ENCODE measurements at regions not wholly inside any gene's neighbourhood (a gene's known extent, or its start where the extent isn't known, plus 50 kb on each side); places are given as distances from the start of the nearest gene placed in this dataset.
"Not testable (repeated sequence)": the region's sequence is repeated elsewhere in the genome, so short reads cannot be mapped to it uniquely, and the experiment has no call there.

DNA sequence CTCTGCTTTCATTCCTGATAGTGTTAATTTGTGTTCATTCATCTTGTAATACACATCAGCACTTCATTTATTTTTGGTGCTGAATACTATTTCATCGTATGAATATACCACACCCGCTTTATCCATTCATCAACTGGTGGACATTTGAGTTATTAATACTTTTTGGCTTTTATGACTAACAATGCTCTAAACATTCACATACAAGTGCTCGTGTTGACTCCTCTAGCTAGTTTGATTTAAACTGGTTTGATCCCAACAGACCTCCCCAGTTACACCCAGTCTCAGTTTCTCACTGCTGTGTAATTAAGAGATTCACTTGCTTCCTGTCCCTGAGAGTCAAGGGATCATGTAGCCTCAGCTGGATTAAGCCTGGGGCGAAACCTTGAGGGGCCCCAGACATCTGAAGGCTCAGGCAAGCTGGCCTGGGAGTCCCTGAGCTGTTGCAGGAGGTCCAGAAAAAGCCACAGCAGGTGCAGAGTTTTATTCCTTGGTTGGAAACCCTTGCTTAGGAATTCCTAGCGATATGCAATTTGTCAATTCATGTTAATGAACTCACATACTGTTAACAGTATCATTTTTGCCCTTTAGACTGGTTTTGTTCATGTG, 52.8 kb upstream of the CLDN24 start:
- H3K4me1 Mint-ChIP-seq: no peaks in the 10 kb centered on the region
- ATAC-seq: no peak
- H3K27me3 Mint-ChIP-seq: peaks cover 9% of the 10 kb centered on the region
- no peak overlapping the region for H3K27ac Mint-ChIP-seq
- H3K4me3 Mint-ChIP-seq: no peak overlapping the region
- peaks cover 12% of the 10 kb centered on the region for H3K9me3 Mint-ChIP-seq
- no peaks in the 10 kb centered on the region for H3K36me3 Mint-ChIP-seq

DNA sequence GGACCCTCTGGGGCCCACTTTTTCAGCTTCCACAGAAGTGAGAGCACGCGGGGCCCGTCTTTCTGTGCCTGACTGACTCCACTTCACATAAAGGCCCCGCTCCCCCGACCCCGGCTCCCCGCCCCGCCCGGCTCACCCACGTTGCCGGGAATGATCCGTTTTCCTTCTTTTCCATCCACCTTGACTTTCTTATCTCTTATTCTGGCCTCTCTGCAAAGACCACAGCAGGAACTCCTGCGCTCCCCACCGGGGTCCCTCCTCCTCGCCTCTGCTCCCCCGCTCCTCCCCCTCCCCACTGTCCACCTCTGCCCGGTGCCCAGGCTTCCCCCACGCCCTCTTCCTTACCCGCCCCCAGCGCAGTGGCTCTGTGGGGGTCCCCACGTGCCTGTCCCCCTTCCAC, 54.2 kb upstream of the CLDN24 start:
- peaks cover 12% of the 10 kb centered on the region for H3K9me3 Mint-ChIP-seq
- peak; percentile 34 for ATAC-seq
- H3K4me3 Mint-ChIP-seq: no peak overlapping the region
- no peaks in the 10 kb centered on the region for H3K36me3 Mint-ChIP-seq
- no peak overlapping the region for H3K27ac Mint-ChIP-seq
- H3K27me3 Mint-ChIP-seq: peaks cover 9% of the 10 kb centered on the region
- H3K4me1 Mint-ChIP-seq: no peaks in the 10 kb centered on the region

GRCh38 chr4:183377491-183377890, 55.3 kb upstream of the CLDN24 start:
- no peaks in the 10 kb centered on the region for H3K36me3 Mint-ChIP-seq
- H3K9me3 Mint-ChIP-seq: peaks cover 12% of the 10 kb centered on the region
- peaks cover 9% of the 10 kb centered on the region for H3K27me3 Mint-ChIP-seq
- no peak overlapping the region for H3K27ac Mint-ChIP-seq
- no peak overlapping the region for H3K4me3 Mint-ChIP-seq
- ATAC-seq: no peak
- H3K4me1 Mint-ChIP-seq: no peaks in the 10 kb centered on the region

DNA sequence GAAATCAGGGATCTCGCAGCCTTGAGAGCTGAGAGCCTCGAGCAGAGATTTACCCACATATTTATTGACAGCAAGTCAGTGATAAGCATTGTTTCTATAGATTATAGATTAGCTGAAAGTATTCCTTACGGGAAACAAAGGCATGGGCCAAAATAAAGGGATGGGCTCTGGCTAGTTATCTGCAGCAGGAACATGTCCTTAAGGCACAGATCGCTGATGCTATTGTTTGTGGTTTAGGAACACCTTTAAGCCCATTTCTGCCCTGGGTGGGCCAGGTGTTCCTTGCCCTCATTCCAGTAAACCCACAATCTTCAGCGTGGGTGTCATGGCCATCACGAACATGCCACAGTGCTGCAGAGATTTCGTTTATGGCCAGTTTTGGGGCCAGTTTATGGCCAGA, 56.1 kb upstream of the CLDN24 start:
- not testable (repeated sequence) for H3K27ac Mint-ChIP-seq, H3K27me3 Mint-ChIP-seq, H3K36me3 Mint-ChIP-seq, H3K4me1 Mint-ChIP-seq, ATAC-seq, H3K4me3 Mint-ChIP-seq
- peaks cover 12% of the 10 kb centered on the region for H3K9me3 Mint-ChIP-seq

- Mint-ChIP-seq H3K27ac (no peak overlapping the region), H3K36me3 (no peaks in the 10 kb centered on the region)
- ATAC-seq: no peak
Observed at GRCh38 chr4:183380901-183381300, 58.7 kb upstream of the CLDN24 start.

GRCh38 chr4:183383606-183384005, 60.8 kb upstream of the CDKN2AIP start:
- Mint-ChIP-seq H3K4me1 (no peaks in the 10 kb centered on the region), H3K36me3 (no peaks in the 10 kb centered on the region), H3K27ac (no peak overlapping the region), H3K4me3 (no peak overlapping the region), H3K9me3 (peaks cover 7% of the 10 kb centered on the region), H3K27me3 (peaks cover 8% of the 10 kb centered on the region)
- no peak for ATAC-seq

More at GRCh38 chr4:183380901-183381300, 58.7 kb upstream of the CLDN24 start:
- Mint-ChIP-seq H3K4me1 (no peaks in the 10 kb centered on the region), H3K9me3 (peaks cover 12% of the 10 kb centered on the region), H3K4me3 (no peak overlapping the region), H3K27me3 (peaks cover 9% of the 10 kb centered on the region)

DNA sequence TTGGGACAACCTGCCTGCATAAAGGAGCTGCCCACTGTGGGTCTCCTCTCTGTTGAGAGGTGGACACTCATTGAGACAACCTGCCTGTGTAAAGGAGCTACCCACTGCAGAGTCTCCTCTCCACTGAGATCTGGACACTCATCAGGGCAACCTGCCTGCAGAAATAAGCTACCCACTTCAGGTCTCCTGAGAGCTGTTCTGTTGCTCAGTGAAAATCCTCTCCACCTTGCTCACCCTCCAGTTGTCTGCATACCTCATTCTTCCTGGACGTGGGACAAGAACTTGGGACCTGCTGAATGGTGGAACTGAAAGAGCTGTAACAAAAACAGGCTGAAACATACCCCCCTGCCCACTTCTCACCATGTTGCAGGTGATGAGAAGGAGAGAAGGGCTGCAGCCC, 59.9 kb upstream of the CDKN2AIP start:
- H3K9me3 Mint-ChIP-seq: peaks cover 2% of the 10 kb centered on the region
- ATAC-seq: no peak
- peaks cover 15% of the 10 kb centered on the region for H3K27me3 Mint-ChIP-seq
- no peak overlapping the region for H3K4me3 Mint-ChIP-seq
- H3K36me3 Mint-ChIP-seq: no peaks in the 10 kb centered on the region
- H3K27ac Mint-ChIP-seq: no peak overlapping the region
- H3K4me1 Mint-ChIP-seq: no peaks in the 10 kb centered on the region

DNA sequence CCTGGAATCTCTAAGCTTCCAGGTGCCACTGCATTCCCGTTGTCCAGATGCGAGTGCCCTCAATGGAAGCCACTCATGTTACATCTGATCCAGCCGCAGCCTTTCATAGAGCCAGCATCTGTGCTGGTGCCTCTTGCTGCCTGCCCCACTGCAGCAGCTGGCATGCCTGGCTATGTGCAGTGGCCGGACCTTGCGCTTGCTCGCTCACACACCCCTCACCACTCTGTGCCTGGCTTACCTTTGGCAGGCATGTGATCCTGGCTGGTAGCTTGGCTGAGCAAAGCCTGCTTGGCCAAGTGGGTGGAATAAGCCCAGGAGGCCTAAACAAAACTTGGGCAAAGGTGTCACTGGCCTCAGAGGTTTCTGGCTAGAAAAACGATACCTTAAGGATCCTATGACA, 59.5 kb upstream of the CDKN2AIP start:
- Mint-ChIP-seq H3K27ac (no peak overlapping the region), H3K4me3 (no peak overlapping the region), H3K9me3 (no peaks in the 10 kb centered on the region), H3K36me3 (no peaks in the 10 kb centered on the region), H3K27me3 (peaks cover 17% of the 10 kb centered on the region), H3K4me1 (no peaks in the 10 kb centered on the region)
- no peak for ATAC-seq

GRCh38 chr4:183388021-183388420, 56.4 kb upstream of the CDKN2AIP start:
- H3K27me3 Mint-ChIP-seq: peaks cover 34% of the 10 kb centered on the region
- no peak overlapping the region for H3K4me3 Mint-ChIP-seq
- ATAC-seq: no peak
- H3K36me3 Mint-ChIP-seq: no peaks in the 10 kb centered on the region
- H3K27ac Mint-ChIP-seq: no peak overlapping the region
- no peaks in the 10 kb centered on the region for H3K4me1 Mint-ChIP-seq
- no peaks in the 10 kb centered on the region for H3K9me3 Mint-ChIP-seq

- no peak overlapping the region for H3K4me3 Mint-ChIP-seq
- no peaks in the 10 kb centered on the region for H3K36me3 Mint-ChIP-seq
- no peak for ATAC-seq
- no peaks in the 10 kb centered on the region for H3K4me1 Mint-ChIP-seq
- no peaks in the 10 kb centered on the region for H3K9me3 Mint-ChIP-seq
- H3K27ac Mint-ChIP-seq: no peak overlapping the region
- peaks cover 34% of the 10 kb centered on the region for H3K27me3 Mint-ChIP-seq
Observed at GRCh38 chr4:183388777-183389176, 55.7 kb upstream of the CDKN2AIP start.

- peaks cover 34% of the 10 kb centered on the region for H3K27me3 Mint-ChIP-seq
- no peak overlapping the region for H3K27ac Mint-ChIP-seq
- no peaks in the 10 kb centered on the region for H3K4me1 Mint-ChIP-seq
- ATAC-seq: no peak
- H3K4me3 Mint-ChIP-seq: no peak overlapping the region
- H3K9me3 Mint-ChIP-seq: no peaks in the 10 kb centered on the region
- H3K36me3 Mint-ChIP-seq: no peaks in the 10 kb centered on the region
Observed at GRCh38 chr4:183390374-183390773, 54.1 kb upstream of the CDKN2AIP start.

GRCh38 chr4:183391204-183391603, 53.2 kb upstream of the CDKN2AIP start:
- peaks cover 34% of the 10 kb centered on the region for H3K27me3 Mint-ChIP-seq
- H3K4me1 Mint-ChIP-seq: no peaks in the 10 kb centered on the region
- H3K27ac Mint-ChIP-seq: no peak overlapping the region
- H3K9me3 Mint-ChIP-seq: no peaks in the 10 kb centered on the region
- no peaks in the 10 kb centered on the region for H3K36me3 Mint-ChIP-seq
- no peak overlapping the region for H3K4me3 Mint-ChIP-seq
- ATAC-seq: no peak

DNA sequence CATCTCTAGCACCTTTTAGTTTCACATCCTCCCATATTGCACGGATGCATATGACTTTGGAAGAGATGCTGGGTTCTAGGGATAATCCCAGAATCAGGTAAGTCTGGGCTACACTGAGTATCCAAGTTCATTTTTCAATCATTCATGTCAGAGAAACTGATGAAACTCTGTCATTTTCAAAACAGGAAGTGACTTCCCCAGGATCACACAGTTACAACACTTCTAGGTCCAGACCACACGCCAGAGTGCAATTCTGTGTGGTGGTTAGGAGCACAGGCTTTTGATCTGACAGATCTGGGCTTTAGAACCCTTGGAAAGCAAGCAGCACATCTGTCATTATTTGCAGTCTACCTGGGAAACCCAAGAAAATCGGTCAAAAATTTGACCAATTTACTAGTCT, 52.1 kb upstream of the CDKN2AIP start:
- Mint-ChIP-seq H3K9me3 (no peaks in the 10 kb centered on the region), H3K4me1 (peaks cover 11% of the 10 kb centered on the region), H3K4me3 (no peak overlapping the region), H3K36me3 (no peaks in the 10 kb centered on the region), H3K27ac (no peak overlapping the region), H3K27me3 (peaks cover 34% of the 10 kb centered on the region)
- ATAC-seq: no peak

DNA sequence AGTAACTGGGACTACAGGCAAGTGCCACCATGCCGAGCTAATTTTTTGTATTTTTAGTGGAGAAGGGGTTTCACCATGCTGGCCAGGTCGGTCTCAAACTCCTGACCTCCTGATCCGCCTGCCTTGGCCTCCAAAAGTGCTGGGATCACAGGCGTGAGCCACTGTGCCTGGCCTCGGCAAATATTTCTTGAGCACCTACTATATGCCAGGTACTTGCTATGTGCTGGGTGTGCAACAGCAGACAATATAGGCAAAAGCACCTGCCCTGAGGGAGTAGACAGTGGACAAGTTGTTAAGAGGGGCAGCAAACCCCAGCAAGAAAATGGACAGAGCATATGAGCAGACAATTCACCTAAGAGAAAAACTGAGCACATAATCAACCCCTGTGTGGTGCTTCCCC, 51.0 kb upstream of the CDKN2AIP start:
- no peaks in the 10 kb centered on the region for H3K9me3 Mint-ChIP-seq
- H3K36me3 Mint-ChIP-seq: no peaks in the 10 kb centered on the region
- H3K27ac Mint-ChIP-seq: no peak overlapping the region
- no peak overlapping the region for H3K4me3 Mint-ChIP-seq
- ATAC-seq: no peak
- H3K27me3 Mint-ChIP-seq: peaks cover 27% of the 10 kb centered on the region
- peaks cover 22% of the 10 kb centered on the region for H3K4me1 Mint-ChIP-seq

DNA sequence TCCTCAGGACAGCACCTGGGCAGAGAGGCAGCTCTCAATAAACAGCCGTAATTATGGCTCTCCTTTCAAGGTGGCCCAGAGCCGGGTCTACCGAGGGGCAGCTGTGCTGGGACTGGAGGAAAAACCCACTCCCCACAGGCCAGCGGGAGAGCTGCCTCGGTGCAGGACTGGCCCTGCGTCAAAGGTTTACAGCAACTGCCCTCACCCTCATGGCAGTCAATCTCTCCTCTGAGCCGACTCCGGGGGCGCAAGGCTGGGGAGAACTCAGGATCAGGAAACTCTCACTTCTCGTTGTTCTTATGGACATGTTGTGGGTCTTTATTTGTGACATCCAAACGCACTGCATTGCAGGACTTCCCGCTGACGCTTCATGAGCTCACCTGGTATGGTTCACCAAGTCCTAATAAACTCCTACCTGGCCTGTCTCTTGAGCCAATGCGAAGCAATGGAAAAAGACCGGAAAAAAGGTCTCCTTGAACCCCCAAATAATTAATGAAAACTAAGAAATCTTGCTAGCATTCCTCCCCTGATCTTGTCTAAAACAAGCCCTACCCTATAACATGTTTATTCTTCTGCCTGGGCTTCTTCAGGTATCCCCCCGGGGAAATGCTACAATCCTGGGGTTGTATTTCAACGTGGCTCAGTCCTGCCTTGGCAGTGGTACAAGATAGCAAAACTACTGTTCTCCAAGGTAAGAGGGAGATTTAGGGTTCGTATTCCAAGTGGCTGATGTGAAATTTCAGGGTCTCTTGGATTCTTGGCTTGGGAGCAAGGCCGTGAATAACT, 50.1 kb upstream of the CDKN2AIP start:
- Mint-ChIP-seq H3K4me1 (peaks cover 31% of the 10 kb centered on the region), H3K36me3 (no peaks in the 10 kb centered on the region), H3K4me3 (no peak overlapping the region), H3K9me3 (no peaks in the 10 kb centered on the region), H3K27me3 (peaks cover 21% of the 10 kb centered on the region), H3K27ac (no peak overlapping the region)
- ATAC-seq: no peak
